Activated CD8-positive, alpha-beta memory T cell treated with anti-CD3 and anti-CD28 coated beads for 24 hours (primary cell): ENCODE measurements at regions not wholly inside any gene's neighbourhood (a gene's known extent, or its start where the extent isn't known, plus 50 kb on each side); places are given as distances from the start of the nearest gene placed in this dataset.
"Not testable (repeated sequence)": the region's sequence is repeated elsewhere in the genome, so short reads cannot be mapped to it uniquely, and the experiment has no call there.

ENCODE experiments used
- DNase-seq: peaks from one replicate; pipeline ENCODE4 v3.0.0-alpha.2; 2020

GRCh38 chr10:118873091-118873737, 118.4 kb upstream of the CACUL1 start:
- DNase-seq: no peak

- no peak for DNase-seq
These were observed 119.0 kb upstream of the CACUL1 start for GRCh38 chr10:118873738-118874105.

GRCh38 chr10:118874171-118874570, 119.4 kb upstream of the CACUL1 start:
- DNase-seq: no peak

- DNase-seq: no peak
These were observed 120.3 kb upstream of the CACUL1 start for GRCh38 chr10:118875087-118875486.

- no peak for DNase-seq
These were observed 128.0 kb upstream of the CACUL1 start for GRCh38 chr10:118882741-118883140.

- no peak for DNase-seq
These were observed 137.3 kb upstream of the NANOS1 start for GRCh38 chr10:118892255-118892654.

- not testable (repeated sequence) for DNase-seq
These were observed 134.6 kb upstream of the NANOS1 start for GRCh38 chr10:118894891-118895290.

- no peak for DNase-seq
These were observed 128.9 kb upstream of the NANOS1 start for GRCh38 chr10:118900617-118901016.

- no peak for DNase-seq
These were observed 128.1 kb upstream of the NANOS1 start for GRCh38 chr10:118901380-118901779.

- no peak for DNase-seq
These were observed 127.6 kb upstream of the NANOS1 start for GRCh38 chr10:118901906-118902305.

- DNase-seq: not testable (repeated sequence)
These were observed 126.9 kb upstream of the NANOS1 start for GRCh38 chr10:118902656-118903055.

GRCh38 chr10:118903251-118903650, 126.3 kb upstream of the NANOS1 start:
- DNase-seq: no peak

GRCh38 chr10:118903691-118904090, 125.8 kb upstream of the NANOS1 start:
- DNase-seq: no peak

GRCh38 chr10:118904286-118904685, 125.2 kb upstream of the NANOS1 start:
- DNase-seq: no peak

GRCh38 chr10:118907051-118907450, 122.5 kb upstream of the NANOS1 start:
- no peak for DNase-seq

GRCh38 chr10:118908557-118909256, 120.8 kb upstream of the NANOS1 start:
- DNase-seq: no peak

- no peak for DNase-seq
These were observed 118.8 kb upstream of the NANOS1 start for GRCh38 chr10:118910702-118911101.

GRCh38 chr10:118911363-118911762, 118.2 kb upstream of the NANOS1 start:
- DNase-seq: no peak

- DNase-seq: no peak
These were observed 116.4 kb upstream of the NANOS1 start for GRCh38 chr10:118912961-118913600.

- no peak for DNase-seq
These were observed 115.7 kb upstream of the NANOS1 start for GRCh38 chr10:118913825-118914224.

- DNase-seq: no peak
These were observed 114.9 kb upstream of the NANOS1 start for GRCh38 chr10:118914629-118915028.

- no peak for DNase-seq
These were observed 114.4 kb upstream of the NANOS1 start for GRCh38 chr10:118915161-118915560.

GRCh38 chr10:118916777-118917176, 112.7 kb upstream of the NANOS1 start:
- DNase-seq: no peak

GRCh38 chr10:118917701-118918100, 111.8 kb upstream of the NANOS1 start:
- DNase-seq: no peak
